GM18870 (cell line): ENCODE measurements at regions not wholly inside any gene's neighbourhood (a gene's known extent, or its start where the extent isn't known, plus 50 kb on each side); places are given as distances from the start of the nearest gene placed in this dataset.

ENCODE experiments used
- ATAC-seq: cut with Tn5 transposase; IDR thresholded peaks from one replicate; pipeline ENCODE4 v1.9.1; 2021; ENCODE audit warnings: moderate library complexity; ENCODE audit not compliant: unreplicated experiment

GRCh38 chr13:36493046-36493445 lies 60.8 kb downstream of the CCNA1 start:
- ATAC-seq, result no peak

GRCh38 chr13:36495431-36495830 lies 63.1 kb downstream of the CCNA1 start:
- ATAC-seq, result no peak

- ATAC-seq, result no peak
Measured at GRCh38 chr13:36509369-36509768, 77.1 kb downstream of the CCNA1 start.

GRCh38 chr13:36512771-36513170 lies 80.5 kb downstream of the CCNA1 start:
- no peak for ATAC-seq

- ATAC-seq, result no peak
Measured at GRCh38 chr13:36513266-36513665, 81.0 kb downstream of the CCNA1 start.

- no peak for ATAC-seq
Measured at GRCh38 chr13:36515466-36515865, 83.2 kb downstream of the CCNA1 start.

GRCh38 chr13:36516225-36516624 lies 83.9 kb downstream of the CCNA1 start:
- ATAC-seq, result no peak

GRCh38 chr13:36518707-36519106 lies 86.4 kb downstream of the CCNA1 start:
- ATAC-seq, result no peak

- no peak for ATAC-seq
Measured at GRCh38 chr13:36519432-36519831, 87.1 kb downstream of the CCNA1 start.

- ATAC-seq, result no peak
Measured at GRCh38 chr13:36520111-36520510, 87.8 kb downstream of the CCNA1 start.

- ATAC-seq, result no peak
Measured at GRCh38 chr13:36526897-36527296, 94.6 kb downstream of the CCNA1 start.

GRCh38 chr13:36528105-36528504 lies 95.8 kb downstream of the CCNA1 start:
- ATAC-seq, result no peak

GRCh38 chr13:36530050-36530789 lies 97.9 kb downstream of the CCNA1 start:
- ATAC-seq, result no peak

- no peak for ATAC-seq
Measured at GRCh38 chr13:36530861-36531590, 98.7 kb downstream of the CCNA1 start.

- no peak for ATAC-seq
Measured at GRCh38 chr13:36531746-36532486, 99.6 kb downstream of the CCNA1 start.

- no peak for ATAC-seq
Measured at GRCh38 chr13:36533806-36534205, 101.5 kb downstream of the CCNA1 start.

GRCh38 chr13:36536546-36536945 lies 104.3 kb downstream of the CCNA1 start:
- no peak for ATAC-seq

GRCh38 chr13:36543671-36544070 lies 111.4 kb downstream of the CCNA1 start:
- no peak for ATAC-seq

- ATAC-seq, result no peak
Measured at GRCh38 chr13:36548129-36548528, 115.8 kb downstream of the CCNA1 start.

GRCh38 chr13:36549126-36549702 lies 116.9 kb downstream of the CCNA1 start:
- ATAC-seq, result no peak

- ATAC-seq, result no peak
Measured at GRCh38 chr13:36549755-36550154, 117.5 kb downstream of the CCNA1 start.
